Transverse colon (tissue), 4 donors: ENCODE measurements at regions not wholly inside any gene's neighbourhood (a gene's known extent, or its start where the extent isn't known, plus 50 kb on each side); places are given as distances from the start of the nearest gene placed in this dataset.

ENCODE experiments used
- CTCF ChIP-seq, 5 experiments: fragments of 200-600 bp in 3 of 5; fragments of 450-650 bp in 2 of 5; sonication (generic) in 3 of 5; IDR thresholded peaks; 1 replicate in 2 of 5; 2 replicates in 3 of 5; pipeline ENCODE4 v1.5.1; 2016 to 2017; ENCODE audit warnings: antibody characterized with exemption in 5 of 5, inconsistent platforms in 3 of 5, mild to moderate bottlenecking in 2 of 5, moderate library complexity in 1 of 5
- POLR2AphosphoS5 ChIP-seq, 3 donors: sonication (generic); formaldehyde crosslinking; IDR thresholded peaks; one replicate each; pipeline ENCODE4 v1.6.1; 2016; ENCODE audit warnings: antibody characterized with exemption in 3 of 3

- TF ChIP-seq CTCF (IDR thresholded peaks at IDR 0.05) (no peak), POLR2AphosphoS5 (IDR thresholded peaks at IDR 0.05) (no peak)
Measured at GRCh38 chr6:98380589-98380988, 453.8 kb upstream of the POU3F2 start.
